ENCODE measurements at regions not wholly inside any gene's neighbourhood (a gene's known extent, or its start where the extent isn't known, plus 50 kb on each side); places are given as distances from the start of the nearest gene placed in this dataset.

- no peak for TF ChIP-seq EP300 (IDR thresholded peaks at IDR 0.05; ENCODE audit: borderline replicate concordance in 1 of 2, low read depth in 2 of 2, low read length in 2 of 2)
- no peak for TF ChIP-seq SP4 (IDR thresholded peaks at IDR 0.05; ENCODE audit: low read length)
- TF ChIP-seq CHD1 (IDR thresholded peaks at IDR 0.05; ENCODE audit: low read depth, low read length) = no peak
- no peak for TF ChIP-seq HDAC2 (IDR thresholded peaks at IDR 0.05; ENCODE audit: borderline replicate concordance in 1 of 2, low read depth in 2 of 2, low read length in 2 of 2)
- TF ChIP-seq SRF (IDR thresholded peaks at IDR 0.05; ENCODE audit: low read depth, low read length) = no peak
- TF ChIP-seq SIN3A (conservative IDR thresholded peaks at IDR 0.05 in 1 of 2, IDR thresholded peaks at IDR 0.05 in 1 of 2; ENCODE audit: low read depth in 1 of 2, low read length in 2 of 2) = no peak
- no peak for TF ChIP-seq ZNF274 (IDR thresholded peaks at IDR 0.05; ENCODE audit: borderline replicate concordance, extremely low read depth, low read length)
- no peak for TF ChIP-seq SIX5 (IDR thresholded peaks at IDR 0.05; ENCODE audit: low read depth, low read length)
- no peak for TF ChIP-seq MAFK (IDR thresholded peaks at IDR 0.05; ENCODE audit: low read depth, low read length)
- TF ChIP-seq BACH1 (IDR thresholded peaks at IDR 0.05; ENCODE audit: low read length) = no peak
- no peak overlapping the region for H2BK15ac ChIP-seq (ENCODE audit: low read length)
- no peak overlapping the region for H3K56ac ChIP-seq (replicated peaks; ENCODE audit: insufficient read length, low read depth, low read length)
- H2AFZ ChIP-seq (ENCODE audit: low read length) = no peak overlapping the region
- H3K9me3 ChIP-seq (ENCODE audit: insufficient read depth in 2 of 2, low read depth in 1 of 2, low read length in 1 of 2) = peaks cover 4 to 11% of the 10 kb centered on the region in 2 experiments; a peak in 2 of 4 replicates
- H3K23ac ChIP-seq (ENCODE audit: insufficient read length) = no peak overlapping the region
- no peaks in the 10 kb centered on the region for H4K20me1 ChIP-seq (replicated peaks in 1 of 2; ENCODE audit: control insufficient read depth in 1 of 2, insufficient read depth in 2 of 2, low read length in 2 of 2)
- H3K4me2 ChIP-seq (ENCODE audit: insufficient read depth in 1 of 2, low read depth in 2 of 2, low read length in 2 of 2) = no peak overlapping the region
- H3K36me3 ChIP-seq (ENCODE audit: control insufficient read depth in 2 of 4, insufficient read depth in 4 of 4, low read length in 3 of 4) = no peaks in the 10 kb centered on the region
- H3K9ac ChIP-seq (replicated peaks in 1 of 4; ENCODE audit: extremely low read depth in 1 of 4, low read depth in 3 of 4, low read length in 3 of 4) = no peak overlapping the region
- H3K79me2 ChIP-seq (ENCODE audit: control insufficient read depth in 1 of 2, insufficient read depth in 2 of 2, low read length in 2 of 2) = no peaks in the 10 kb centered on the region
- H2BK5ac ChIP-seq (ENCODE audit: low read depth, low read length) = no peak overlapping the region
- H3K27ac ChIP-seq (ENCODE audit: low read depth, low read length) = no peak overlapping the region
- ChIA-PET CTCF (ENCODE audit: partially characterized antibody) (no interaction called here), POLR2A (ENCODE audit: partially characterized antibody) (no interaction called here)
- H3K14ac ChIP-seq (ENCODE audit: insufficient read length) = no peak overlapping the region
- DNase-seq (ENCODE audit: low read depth in 1 of 2, low spot score in 2 of 2) = no peak
- no peak overlapping the region for H4K5ac ChIP-seq (ENCODE audit: insufficient read length, low read depth, low read length)
- H2BK12ac ChIP-seq (ENCODE audit: low read depth, low read length) = no peak overlapping the region
- H3K4me1 ChIP-seq (replicated peaks in 1 of 4; ENCODE audit: control insufficient read depth in 3 of 4, insufficient read depth in 4 of 4, low read length in 3 of 4) = no peaks in the 10 kb centered on the region
- H3K4me3 ChIP-seq (ENCODE audit: extremely low read depth in 1 of 4, insufficient read depth in 2 of 4, low read depth in 3 of 4, low read length in 4 of 4) = no peak overlapping the region
- H4K8ac ChIP-seq (ENCODE audit: extremely low read depth, insufficient read depth, low read length) = no peak overlapping the region
- no peak overlapping the region for H2BK20ac ChIP-seq (ENCODE audit: low read length)
- no peak overlapping the region for H4K91ac ChIP-seq (replicated peaks; ENCODE audit: insufficient read length, low read length)
- H3K18ac ChIP-seq (ENCODE audit: extremely low read depth, low read length) = no peak overlapping the region
- no peaks in the 10 kb centered on the region for H3K79me1 ChIP-seq (ENCODE audit: low read depth, low read length)
- H3K23me2 ChIP-seq (ENCODE audit: low read depth, low read length) = no peaks in the 10 kb centered on the region
- FAIRE-seq = no peak
- H3K4ac ChIP-seq (replicated peaks; ENCODE audit: insufficient read length, low read depth, low read length) = no peak overlapping the region
- no peak overlapping the region for H2BK120ac ChIP-seq (replicated peaks; ENCODE audit: low read depth, low read length)
- H3K27me3 ChIP-seq (replicated peaks in 1 of 4; ENCODE audit: control insufficient read depth in 3 of 4, extremely low read depth in 1 of 4, insufficient read depth in 3 of 4, low read length in 3 of 4) = no peaks in the 10 kb centered on the region
- H2AK5ac ChIP-seq (ENCODE audit: low read depth, low read length) = no peak overlapping the region
Measured at GRCh38 chr21:17711896-17712295, 99.2 kb upstream of the BTG3 start.

All from H1 (cell line).